ENCODE measurements at regions not wholly inside any gene's neighbourhood (a gene's known extent, or its start where the extent isn't known, plus 50 kb on each side); places are given as distances from the start of the nearest gene placed in this dataset.
A peak's percentile ranks its signal among the peaks of the same experiment; 100 is the strongest.

GRCh38 chr19:30223866-30224688 lies 148.1 kb upstream of the ZNF536 start:
- TF ChIP-seq POLR2A (IDR thresholded peaks at IDR 0.05) (no peak), CTCF (IDR thresholded peaks at IDR 0.05) (no peak)
- WGBS, 2 donors: 47 to 52% methylated on average over 18 of the region's 18 CpGs
- H3K36me3 ChIP-seq: no peaks in the 10 kb centered on the region
- H3K27me3 ChIP-seq: no peaks in the 10 kb centered on the region
- intact Hi-C loops (cut with DNase I): loop anchor here (5.0 kb wide), 2 partner anchors 183 to 428 kb away; no protein-coding TSS in a partner anchor
- DNase-seq: no peak
- no peaks in the 10 kb centered on the region for H3K9me3 ChIP-seq
- no peak overlapping the region for H3K4me3 ChIP-seq (replicated peaks in 1 of 3)
- H3K27ac ChIP-seq: no peak overlapping the region
- H3K4me1 ChIP-seq: peaks cover 8 to 27% of the 10 kb centered on the region in 2 donors

- Histone ChIP-seq H3K27ac (no peak overlapping the region), H3K9me3 (no peaks in the 10 kb centered on the region), H3K4me1 (peaks cover 8 to 27% of the 10 kb centered on the region in 2 donors), H3K4me3 (replicated peaks in 1 of 3) (peak overlapping the region in 2 of 3 donors; percentile 25 to 59), H3K27me3 (no peaks in the 10 kb centered on the region), H3K36me3 (no peaks in the 10 kb centered on the region)
- DNase-seq: peak; percentile 14 to 18
- 5 to 8% methylated on average over 33 to 43 of the region's 43 CpGs for WGBS, 2 donors
- intact Hi-C loops (cut with DNase I): loop anchor here (5.0 kb wide), 2 partner anchors 182 to 427 kb away; no protein-coding TSS in a partner anchor
- TF ChIP-seq POLR2A (IDR thresholded peaks at IDR 0.05) (no peak), CTCF (IDR thresholded peaks at IDR 0.05) (peak in 1 of 6 experiments; percentile 27)
Measured at GRCh38 chr19:30224689-30225606, 147.2 kb upstream of the ZNF536 start.

- peak; percentile 8 to 13 for DNase-seq
- 1 to 2% methylated on average over 11 to 31 of the region's 84 CpGs for WGBS, 2 donors
- no peak for TF ChIP-seq POLR2A (IDR thresholded peaks at IDR 0.05)
- TF ChIP-seq CTCF (IDR thresholded peaks at IDR 0.05): no peak
- peaks cover 8 to 27% of the 10 kb centered on the region in 2 donors for H3K4me1 ChIP-seq
- intact Hi-C loops (cut with DNase I): no loop called here
- H3K4me3 ChIP-seq (replicated peaks in 1 of 3): peak overlapping the region in 2 of 3 donors; percentile 46 to 59
- H3K9me3 ChIP-seq: no peaks in the 10 kb centered on the region
- peak overlapping the region in 1 of 3 donors; percentile 43 for H3K27ac ChIP-seq
- H3K36me3 ChIP-seq: no peaks in the 10 kb centered on the region
- H3K27me3 ChIP-seq: no peaks in the 10 kb centered on the region
Measured at GRCh38 chr19:30225676-30226463, 146.3 kb upstream of the ZNF536 start.

- no peak overlapping the region for H3K27ac ChIP-seq
- peak overlapping the region in 2 of 3 donors; percentile 46 to 59 for H3K4me3 ChIP-seq (replicated peaks in 1 of 3)
- no peaks in the 10 kb centered on the region for H3K36me3 ChIP-seq
- TF ChIP-seq CTCF (IDR thresholded peaks at IDR 0.05): no peak
- TF ChIP-seq POLR2A (IDR thresholded peaks at IDR 0.05): no peak
- peaks cover 8 to 27% of the 10 kb centered on the region in 2 donors for H3K4me1 ChIP-seq
- no peaks in the 10 kb centered on the region for H3K27me3 ChIP-seq
- H3K9me3 ChIP-seq: no peaks in the 10 kb centered on the region
- intact Hi-C loops (cut with DNase I): no loop called here
- peak; percentile 13 to 30 for DNase-seq
- WGBS, 2 donors: 2 to 3% methylated on average over 27 to 29 of the region's 29 CpGs
Measured at GRCh38 chr19:30226464-30227011, 145.6 kb upstream of the ZNF536 start.

Measured in thyroid gland (tissue), 4 donors.